Colonic mucosa (tissue), 4 donors: ENCODE measurements at regions not wholly inside any gene's neighbourhood (a gene's known extent, or its start where the extent isn't known, plus 50 kb on each side); places are given as distances from the start of the nearest gene placed in this dataset.

Experiments used
- DNase-seq: peaks from one replicate; pipeline ENCODE4 v3.0.0-alpha.2; 2020
- H3K27ac ChIP-seq: fragments of 200-600 bp; one replicate; pipeline ENCODE4 v1.8.0; 2021
- H3K27me3 ChIP-seq: fragments of 200-600 bp; one replicate; pipeline ENCODE4 v1.8.0; 2021
- H3K36me3 ChIP-seq: fragments of 200-600 bp; one replicate; pipeline ENCODE4 v1.8.0; 2021
- H3K4me1 ChIP-seq: fragments of 200-600 bp; one replicate; pipeline ENCODE4 v1.8.0; 2021; ENCODE audit warnings: mild to moderate bottlenecking
- H3K4me3 ChIP-seq: fragments of 200-600 bp; one replicate; pipeline ENCODE4 v1.8.0; 2021
- H3K9ac ChIP-seq, 2 donors: one replicate each; pipeline ENCODE4 v1.7.0; 2013; ENCODE audit warnings: control low read depth in 2 of 2, low read depth in 2 of 2, low read length in 2 of 2
- H3K9me3 ChIP-seq: fragments of 200-600 bp; one replicate; pipeline ENCODE4 v1.8.0; 2021
- intact Hi-C: fragments of 100-400 bp; cut with DNase I; formaldehyde crosslinking; loops from one replicate; pipeline ENCODE4 v1.14.1; 2022
- TF ChIP-seq, protein P1 (sequence below): fragments of 200-600 bp; IDR thresholded peaks from one replicate; pipeline ENCODE4 v1.8.0; 2022; ENCODE audit warnings: antibody characterized with exemption, mild to moderate bottlenecking
- donor health status: healthy.
- donor health status: DM: no; HTN: no; CAD: no.
- donor health status: DM: no; HTN: no; CAD: no.

DNA sequence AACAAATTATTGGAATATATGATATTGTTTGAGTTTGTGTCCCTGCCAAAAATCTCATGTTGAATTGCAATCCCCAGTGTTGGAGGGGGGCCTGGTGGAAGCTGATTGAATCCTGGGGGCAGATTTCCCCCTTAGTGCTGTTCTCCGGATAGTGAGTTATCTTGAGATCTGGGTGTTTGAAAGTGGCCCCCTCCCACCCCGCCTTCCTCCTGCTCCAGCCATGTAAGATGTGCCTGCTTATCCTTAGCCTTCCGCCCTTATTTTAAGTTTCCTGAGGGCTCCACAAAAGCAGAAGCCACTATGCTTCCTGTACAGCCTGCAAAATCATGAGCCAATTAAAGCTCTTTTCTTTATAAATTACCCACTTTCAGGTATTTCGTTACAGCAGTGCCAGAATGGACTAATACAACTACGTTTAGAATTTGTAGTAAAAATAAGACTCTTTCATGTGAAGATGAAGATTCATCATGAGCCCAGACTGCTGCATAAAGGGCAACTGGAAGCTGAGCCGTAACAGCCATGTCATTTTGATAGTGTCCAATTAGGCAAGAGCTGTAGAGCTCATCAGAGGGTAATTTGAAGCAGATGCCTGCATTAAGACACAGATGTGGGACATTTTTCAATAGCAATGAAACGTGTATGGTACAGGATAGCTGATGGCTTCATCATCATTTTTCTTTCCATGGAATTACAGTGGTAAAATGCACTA is 1007.2 kb downstream of the REEP3 start:
- Histone ChIP-seq H3K4me3 (no peak overlapping the region), H3K36me3 (no peaks in the 10 kb centered on the region), H3K9me3 (no peaks in the 10 kb centered on the region), H3K27me3 (no peaks in the 10 kb centered on the region), H3K27ac (no peak overlapping the region), H3K4me1 (no peaks in the 10 kb centered on the region), H3K9ac (no peak overlapping the region)
- TF ChIP-seq, protein P1, sequence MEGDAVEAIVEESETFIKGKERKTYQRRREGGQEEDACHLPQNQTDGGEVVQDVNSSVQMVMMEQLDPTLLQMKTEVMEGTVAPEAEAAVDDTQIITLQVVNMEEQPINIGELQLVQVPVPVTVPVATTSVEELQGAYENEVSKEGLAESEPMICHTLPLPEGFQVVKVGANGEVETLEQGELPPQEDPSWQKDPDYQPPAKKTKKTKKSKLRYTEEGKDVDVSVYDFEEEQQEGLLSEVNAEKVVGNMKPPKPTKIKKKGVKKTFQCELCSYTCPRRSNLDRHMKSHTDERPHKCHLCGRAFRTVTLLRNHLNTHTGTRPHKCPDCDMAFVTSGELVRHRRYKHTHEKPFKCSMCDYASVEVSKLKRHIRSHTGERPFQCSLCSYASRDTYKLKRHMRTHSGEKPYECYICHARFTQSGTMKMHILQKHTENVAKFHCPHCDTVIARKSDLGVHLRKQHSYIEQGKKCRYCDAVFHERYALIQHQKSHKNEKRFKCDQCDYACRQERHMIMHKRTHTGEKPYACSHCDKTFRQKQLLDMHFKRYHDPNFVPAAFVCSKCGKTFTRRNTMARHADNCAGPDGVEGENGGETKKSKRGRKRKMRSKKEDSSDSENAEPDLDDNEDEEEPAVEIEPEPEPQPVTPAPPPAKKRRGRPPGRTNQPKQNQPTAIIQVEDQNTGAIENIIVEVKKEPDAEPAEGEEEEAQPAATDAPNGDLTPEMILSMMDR, result no peak
- intact Hi-C loops, result no loop called here
- DNase-seq, result no peak

DNA sequence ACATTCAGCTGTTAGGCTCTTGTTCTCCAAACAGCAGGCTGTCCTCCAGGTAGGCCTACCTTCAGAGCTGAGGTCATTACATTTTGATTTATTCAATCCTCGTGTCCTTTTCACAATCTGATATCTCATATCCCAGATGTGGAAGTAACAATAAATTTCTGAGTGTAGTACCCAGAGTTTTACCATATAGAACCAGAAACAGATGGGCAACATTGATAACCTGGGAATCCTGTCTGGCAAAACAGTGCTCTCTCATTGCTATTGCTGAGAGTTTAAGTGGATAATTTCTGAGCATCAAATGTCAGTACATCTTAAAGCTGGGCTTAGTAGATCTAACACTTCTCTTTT is 1007.8 kb downstream of the REEP3 start:
- Histone ChIP-seq H3K4me1 (no peaks in the 10 kb centered on the region), H3K27ac (no peak overlapping the region), H3K9ac (no peak overlapping the region), H3K27me3 (no peaks in the 10 kb centered on the region), H3K4me3 (no peak overlapping the region), H3K9me3 (no peaks in the 10 kb centered on the region), H3K36me3 (no peaks in the 10 kb centered on the region)
- no peak for DNase-seq
- intact Hi-C loops, result no loop called here
- TF ChIP-seq, protein P1, result no peak

DNA sequence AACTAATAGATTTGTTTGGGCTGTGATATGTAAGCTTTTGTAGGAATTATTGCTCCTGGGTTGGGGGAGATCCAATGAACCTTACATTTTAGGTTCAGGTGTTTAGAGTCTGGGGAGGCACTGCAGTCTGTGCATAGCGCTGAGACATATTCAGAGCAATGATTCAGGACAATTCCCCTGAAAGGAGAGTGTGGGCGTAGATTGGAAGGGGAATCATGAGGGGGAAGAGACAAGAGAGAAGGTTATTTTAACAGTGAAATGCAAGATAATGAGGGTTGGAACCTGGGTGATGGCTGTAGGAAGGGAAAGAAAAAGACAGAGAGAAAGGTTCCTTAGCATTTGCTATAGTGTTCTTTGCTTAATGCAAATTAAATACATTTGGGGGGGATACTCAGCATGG is 1013.4 kb downstream of the REEP3 start:
- Histone ChIP-seq H3K4me1 (no peaks in the 10 kb centered on the region), H3K9me3 (no peaks in the 10 kb centered on the region), H3K4me3 (no peak overlapping the region), H3K27ac (no peak overlapping the region), H3K36me3 (no peaks in the 10 kb centered on the region), H3K27me3 (no peaks in the 10 kb centered on the region), H3K9ac (no peak overlapping the region)
- intact Hi-C loops, result no loop called here
- TF ChIP-seq, protein P1, result no peak
- DNase-seq, result no peak

DNA sequence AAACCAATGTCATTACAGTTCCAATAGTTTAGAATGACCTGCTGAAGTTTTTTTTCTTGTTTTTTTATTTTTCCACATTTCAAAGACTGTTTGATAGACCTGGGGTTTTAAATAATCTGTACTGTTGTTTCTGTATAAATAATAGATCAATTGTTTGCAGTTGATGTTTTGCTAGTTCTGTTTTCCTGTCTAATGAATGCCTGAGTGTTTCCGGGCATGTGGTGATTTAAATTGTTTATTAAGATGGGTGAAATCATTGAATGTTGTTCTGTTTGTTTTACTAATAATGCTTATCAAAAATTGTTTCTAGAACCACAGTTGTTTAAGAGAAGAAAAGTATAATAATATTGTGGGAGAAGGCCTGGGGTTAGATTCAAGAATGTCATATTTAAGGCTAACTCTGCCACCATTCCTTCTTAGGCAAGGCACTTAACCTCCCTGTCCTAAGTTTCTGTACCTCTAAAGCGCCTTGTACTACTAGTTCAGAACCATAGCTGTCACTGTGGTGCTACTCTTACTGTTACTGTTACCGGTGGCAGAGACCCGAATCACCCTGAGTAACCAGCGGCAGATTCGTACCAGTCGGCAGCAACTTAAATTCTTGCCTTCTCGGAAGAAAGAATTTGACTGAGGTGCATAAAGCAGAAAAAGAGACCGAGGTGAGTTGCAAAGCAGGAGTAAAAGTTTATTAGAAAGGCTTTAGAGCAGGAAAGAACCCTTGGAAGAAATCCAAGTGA is 1014.1 kb downstream of the REEP3 start:
- Histone ChIP-seq H3K27me3 (no peaks in the 10 kb centered on the region), H3K9ac (no peak overlapping the region), H3K4me1 (no peaks in the 10 kb centered on the region), H3K27ac (no peak overlapping the region), H3K4me3 (no peak overlapping the region), H3K36me3 (no peaks in the 10 kb centered on the region), H3K9me3 (no peaks in the 10 kb centered on the region)
- intact Hi-C loops, result no loop called here
- no peak for DNase-seq
- TF ChIP-seq, protein P1, result no peak

DNA sequence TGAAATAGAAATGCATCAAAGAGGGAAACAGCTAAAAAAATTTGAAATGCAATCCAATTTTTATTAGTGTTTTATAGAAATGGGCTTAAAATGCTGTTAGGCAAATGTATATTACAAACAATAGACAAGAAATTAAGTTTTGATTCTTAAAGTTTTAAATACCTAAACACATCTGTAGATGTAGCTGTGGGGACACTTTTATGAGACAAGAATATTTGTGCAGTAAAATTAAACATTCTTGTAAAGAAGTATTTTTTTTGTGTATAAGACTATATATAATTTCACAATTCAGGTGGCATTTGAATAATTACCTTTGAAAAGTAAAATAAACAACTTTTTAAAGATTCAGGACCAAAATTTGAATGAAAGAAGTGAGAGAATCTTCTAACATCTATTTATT is 1015.9 kb downstream of the REEP3 start:
- Histone ChIP-seq H3K27me3 (no peaks in the 10 kb centered on the region), H3K27ac (no peak overlapping the region), H3K9ac (no peak overlapping the region), H3K4me1 (no peaks in the 10 kb centered on the region), H3K4me3 (no peak overlapping the region), H3K36me3 (no peaks in the 10 kb centered on the region), H3K9me3 (no peaks in the 10 kb centered on the region)
- TF ChIP-seq, protein P1, result no peak
- intact Hi-C loops, result no loop called here
- DNase-seq, result no peak
